Pancreas (tissue), 10 donors: ENCODE measurements at regions not wholly inside any gene's neighbourhood (a gene's known extent, or its start where the extent isn't known, plus 50 kb on each side); places are given as distances from the start of the nearest gene placed in this dataset.

ENCODE experiments used
- ATAC-seq, 4 donors: fragments of 200-7000 bp; cut with Tn5 transposase; one replicate each; pipeline versions ENCODE4 v1.8.0 to v1.9.1; 2020; ENCODE audit warnings: mild to moderate bottlenecking in 4 of 4, moderate library complexity in 4 of 4
- DNase-seq, 6 donors: peaks; one replicate each; pipeline ENCODE4 v3.0.0-alpha.2; 2020
- FAIRE-seq: peaks from 2 replicates; lab custom pipeline; 2012; peaks lifted over from hg19 to GRCh38; lab: Jason Lieb, UNC
- H3K27ac ChIP-seq, 4 donors: fragments of 200-600 bp; sonication (generic); 1 replicate in 3 of 4; 2 replicates in 1 of 4; pipeline versions ENCODE4 v1.5.0 to v1.8.0; 2020
- H3K27me3 ChIP-seq, 4 donors: fragments of 200-600 bp; one replicate each; pipeline ENCODE4 v1.8.0; 2021
- H3K36me3 ChIP-seq, 3 donors: fragments of 200-600 bp; sonication (generic) in 1 of 3; one replicate each; pipeline versions ENCODE4 v1.5.0 to v1.8.0; 2020 to 2021
- H3K4me1 ChIP-seq, 3 donors: fragments of 200-600 bp; one replicate each; pipeline ENCODE4 v1.8.0; 2021
- H3K4me3 ChIP-seq, 4 donors: fragments of 200-600 bp; sonication (generic) in 2 of 4; one replicate each; pipeline versions ENCODE4 v1.5.0 to v1.8.0; 2020 to 2021
- H3K9me3 ChIP-seq, 4 donors: fragments of 200-600 bp; one replicate each; pipeline ENCODE4 v1.8.0; 2021
- WGBS, 2 donors: extraction: QIAGEN DNeasy Blood & Tissue Kit; methylation state at CpG; one replicate each; pipeline ENCODE4 v1.1.7; 2013; 5-methylcytosine and 5-hydroxymethylcytosine counted together
- intact Hi-C, 3 donors: fragments of 100-400 bp; cut with DNase I; formaldehyde crosslinking; loops; one replicate each; pipeline versions ENCODE4 v1.11.1 to v1.14.2; 2022
- TF ChIP-seq, protein P1 (sequence below), 4 donors: fragments of 200-600 bp; sonication (generic) in 3 of 4; IDR thresholded peaks; one replicate each; pipeline versions ENCODE4 v1.5.0 to v1.8.0; 2021; ENCODE audit warnings: antibody characterized with exemption in 4 of 4
- donor health status: healthy with polysubstance abuse.
- donor health status: DM: no; HTN: no; CAD: no; lungs with moderate emphysema.
- donor health status: DM: no; HTN: no; CAD: no.
- donor health status: control.
- donor health status: control.
- donor health status: Bipolar disorder and iron deficiency.
- donor health status: DM: yes; HTN: yes; CAD: no.
- donor health status: DM: no; HTN: no; CAD: no.
- donor health status: DM: no; HTN: no; CAD: no.
- donor health status: DM: yes; HTN: yes; CAD: no.

DNA sequence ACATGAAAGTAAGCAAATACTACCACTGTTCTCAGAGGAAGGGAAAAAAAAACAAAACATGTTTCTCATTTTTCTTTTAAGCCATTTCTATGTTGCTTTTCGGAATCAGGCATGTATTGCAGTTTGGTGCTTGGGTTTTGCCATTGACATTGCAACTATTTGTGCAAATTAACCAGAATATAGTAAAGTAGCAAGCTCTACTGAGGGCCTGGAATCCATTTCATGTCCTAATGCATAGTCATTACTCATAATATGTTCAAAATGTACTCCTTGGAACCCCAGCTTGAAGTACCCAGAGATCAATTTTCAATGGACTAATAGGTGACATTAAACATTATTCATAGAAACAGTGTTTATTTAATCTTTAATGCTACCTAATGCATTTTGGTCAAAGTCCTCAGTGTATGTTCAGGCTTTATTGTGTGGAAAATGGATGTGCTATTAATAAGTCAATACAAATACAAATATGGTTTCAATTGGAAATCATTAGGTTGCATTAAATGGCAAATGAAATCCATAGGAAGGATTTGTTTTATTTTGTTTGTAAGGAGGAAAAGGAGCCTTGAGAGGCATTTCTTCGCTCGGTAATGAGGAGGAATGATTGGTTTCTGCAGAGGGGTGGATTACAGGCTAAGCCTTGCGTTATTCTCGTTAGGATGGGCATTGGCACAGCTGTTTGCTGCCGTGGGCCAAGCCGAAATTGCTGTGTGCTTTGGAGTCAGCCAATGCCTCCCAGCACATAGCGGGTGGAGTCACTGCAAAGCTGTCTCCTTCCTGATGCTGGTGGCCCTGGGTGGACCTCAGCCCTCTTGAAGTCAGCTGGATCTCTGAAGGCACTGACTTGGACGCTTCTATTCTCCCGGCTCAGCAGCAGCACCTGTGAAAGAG, 56.4 kb downstream of the MYCN start:
- Histone ChIP-seq H3K27me3 (no peaks in the 10 kb centered on the region), H3K4me3 (no peak overlapping the region), H3K36me3 (no peaks in the 10 kb centered on the region), H3K9me3 (no peaks in the 10 kb centered on the region), H3K4me1 (no peaks in the 10 kb centered on the region), H3K27ac (no peak overlapping the region)
- intact Hi-C loops = no loop called here
- DNase-seq (no peak), ATAC-seq (no peak), FAIRE-seq (no peak)
- 69 to 74% methylated on average over 10 of the region's 10 CpGs for WGBS, 2 donors
- TF ChIP-seq, protein P1, sequence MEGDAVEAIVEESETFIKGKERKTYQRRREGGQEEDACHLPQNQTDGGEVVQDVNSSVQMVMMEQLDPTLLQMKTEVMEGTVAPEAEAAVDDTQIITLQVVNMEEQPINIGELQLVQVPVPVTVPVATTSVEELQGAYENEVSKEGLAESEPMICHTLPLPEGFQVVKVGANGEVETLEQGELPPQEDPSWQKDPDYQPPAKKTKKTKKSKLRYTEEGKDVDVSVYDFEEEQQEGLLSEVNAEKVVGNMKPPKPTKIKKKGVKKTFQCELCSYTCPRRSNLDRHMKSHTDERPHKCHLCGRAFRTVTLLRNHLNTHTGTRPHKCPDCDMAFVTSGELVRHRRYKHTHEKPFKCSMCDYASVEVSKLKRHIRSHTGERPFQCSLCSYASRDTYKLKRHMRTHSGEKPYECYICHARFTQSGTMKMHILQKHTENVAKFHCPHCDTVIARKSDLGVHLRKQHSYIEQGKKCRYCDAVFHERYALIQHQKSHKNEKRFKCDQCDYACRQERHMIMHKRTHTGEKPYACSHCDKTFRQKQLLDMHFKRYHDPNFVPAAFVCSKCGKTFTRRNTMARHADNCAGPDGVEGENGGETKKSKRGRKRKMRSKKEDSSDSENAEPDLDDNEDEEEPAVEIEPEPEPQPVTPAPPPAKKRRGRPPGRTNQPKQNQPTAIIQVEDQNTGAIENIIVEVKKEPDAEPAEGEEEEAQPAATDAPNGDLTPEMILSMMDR (IDR thresholded peaks at IDR 0.05) = no peak
